BJ (cell line): ENCODE measurements at regions not wholly inside any gene's neighbourhood (a gene's known extent, or its start where the extent isn't known, plus 50 kb on each side); places are given as distances from the start of the nearest gene placed in this dataset.

ENCODE experiments used
- CTCF ChIA-PET: fragments of 350-600 bp; formaldehyde crosslinking; extraction: SDS; loops from one replicate; lab custom pipeline; 2021; ENCODE audit warnings: antibody characterized with exemption, inconsistent platforms; lab: Yijun Ruan, JAX
- POLR2A ChIA-PET: fragments of 300-600 bp; sonication (Branson Sonifier 250); formaldehyde crosslinking; extraction: SDS; loops from one replicate; lab custom pipeline; 2021; ENCODE audit warnings: antibody characterized with exemption; lab: Charles Lee
- DNase-seq: peaks from one replicate; pipeline ENCODE4 v3.0.0-alpha.2; 2011; ENCODE audit warnings: low read depth
- H3K27me3 ChIP-seq: 2 replicates; pipeline ENCODE4 v1.6.0; 2011; ENCODE audit warnings: low read length; ENCODE audit not compliant: control insufficient read depth, insufficient read depth
- H3K36me3 ChIP-seq: 2 replicates; pipeline ENCODE4 v1.5.1; 2011; ENCODE audit warnings: low read length; ENCODE audit not compliant: control insufficient read depth, insufficient read depth
- H3K4me3 ChIP-seq: 2 replicates; pipeline ENCODE4 v1.5.1; 2011; ENCODE audit warnings: low read depth, mild to moderate bottlenecking, control low read depth, low read length
- TF ChIP-seq, protein P1 (sequence below): IDR thresholded peaks from 2 replicates; pipeline ENCODE4 v1.5.1; 2011; ENCODE audit warnings: low read depth, mild to moderate bottlenecking, control low read depth, inconsistent platforms, low read length, moderate library complexity; ENCODE audit not compliant: insufficient read depth

DNA sequence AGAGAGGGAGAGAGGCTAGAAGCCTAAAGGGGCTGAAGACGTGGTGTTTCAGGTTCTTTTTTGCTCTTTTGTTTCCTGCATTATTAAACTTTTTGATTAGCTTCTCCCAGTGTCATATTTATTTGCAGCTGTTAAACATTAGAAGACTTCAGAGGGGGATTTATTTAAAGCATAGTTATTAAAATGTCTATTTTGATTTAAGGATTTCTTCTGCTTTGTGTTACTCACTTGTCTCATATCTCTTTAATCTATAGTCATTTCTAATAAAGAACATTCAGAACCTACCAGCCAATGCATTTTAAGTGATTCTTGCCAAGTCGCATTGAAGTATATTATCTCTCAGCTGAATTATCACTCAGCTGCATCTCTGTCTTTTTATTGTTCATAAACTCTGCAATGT, 152.0 kb upstream of the DYRK2 start:
- Histone ChIP-seq H3K4me3 (no peak overlapping the region), H3K27me3 (peaks cover 1% of the 10 kb centered on the region; the same call in 1 of the 2 replicates), H3K36me3 (no peaks in the 10 kb centered on the region)
- TF ChIP-seq, protein P1, sequence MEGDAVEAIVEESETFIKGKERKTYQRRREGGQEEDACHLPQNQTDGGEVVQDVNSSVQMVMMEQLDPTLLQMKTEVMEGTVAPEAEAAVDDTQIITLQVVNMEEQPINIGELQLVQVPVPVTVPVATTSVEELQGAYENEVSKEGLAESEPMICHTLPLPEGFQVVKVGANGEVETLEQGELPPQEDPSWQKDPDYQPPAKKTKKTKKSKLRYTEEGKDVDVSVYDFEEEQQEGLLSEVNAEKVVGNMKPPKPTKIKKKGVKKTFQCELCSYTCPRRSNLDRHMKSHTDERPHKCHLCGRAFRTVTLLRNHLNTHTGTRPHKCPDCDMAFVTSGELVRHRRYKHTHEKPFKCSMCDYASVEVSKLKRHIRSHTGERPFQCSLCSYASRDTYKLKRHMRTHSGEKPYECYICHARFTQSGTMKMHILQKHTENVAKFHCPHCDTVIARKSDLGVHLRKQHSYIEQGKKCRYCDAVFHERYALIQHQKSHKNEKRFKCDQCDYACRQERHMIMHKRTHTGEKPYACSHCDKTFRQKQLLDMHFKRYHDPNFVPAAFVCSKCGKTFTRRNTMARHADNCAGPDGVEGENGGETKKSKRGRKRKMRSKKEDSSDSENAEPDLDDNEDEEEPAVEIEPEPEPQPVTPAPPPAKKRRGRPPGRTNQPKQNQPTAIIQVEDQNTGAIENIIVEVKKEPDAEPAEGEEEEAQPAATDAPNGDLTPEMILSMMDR: no peak
- CTCF ChIA-PET: interaction anchor here (0.6 to 1.5 kb wide), 3 partner anchors 8 to 17 kb away, joined by 3 to 6 read pairs (median 3); no protein-coding TSS in a partner anchor
- POLR2A ChIA-PET: no interaction called here
- no peak for DNase-seq

DNA sequence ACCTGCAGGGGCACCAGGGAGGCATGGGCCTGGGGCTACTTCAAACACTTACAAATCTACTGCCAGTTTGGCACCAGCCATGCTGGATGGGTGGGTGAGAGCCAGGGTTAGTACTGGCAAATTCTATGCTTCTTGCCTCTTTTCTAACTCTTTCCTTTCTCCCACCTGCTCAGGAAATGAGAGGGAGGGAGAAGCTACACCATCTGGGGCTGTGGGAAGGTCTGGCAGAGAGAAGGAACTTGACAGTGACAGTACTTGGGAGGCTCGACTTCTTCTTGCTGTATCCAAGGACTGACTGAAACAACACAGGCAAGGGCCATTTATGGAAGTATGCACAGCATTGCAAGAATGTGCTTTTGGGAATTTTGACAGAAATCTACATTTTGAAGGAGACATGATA, 149.6 kb upstream of the DYRK2 start:
- ChIA-PET POLR2A (no interaction called here), CTCF (interaction anchor here (1.8 kb wide), 1 partner anchor 13 kb away, joined by 3 read pairs; no protein-coding TSS in a partner anchor)
- Histone ChIP-seq H3K27me3 (peaks cover 1% of the 10 kb centered on the region; the same call in 1 of the 2 replicates), H3K36me3 (no peaks in the 10 kb centered on the region), H3K4me3 (no peak overlapping the region)
- TF ChIP-seq, protein P1: no peak
- DNase-seq: no peak

DNA sequence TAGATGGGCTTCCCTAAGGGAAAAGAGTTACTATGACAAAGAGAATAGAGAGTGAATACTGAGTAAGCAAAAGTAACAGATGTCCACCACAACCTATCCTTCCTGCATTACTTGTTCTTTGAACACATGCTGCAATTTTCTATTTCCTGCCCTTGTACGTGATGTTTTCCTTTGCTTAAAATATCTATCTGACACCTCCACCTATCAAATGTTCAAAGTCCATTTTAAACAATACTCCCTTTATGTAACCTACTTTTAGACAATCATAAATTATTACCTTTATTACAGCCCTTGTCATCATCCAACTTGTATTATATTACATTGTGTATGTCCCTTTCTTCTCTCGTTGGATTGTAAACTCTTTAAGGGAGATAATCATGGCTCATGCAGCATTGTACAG, 147.2 kb upstream of the DYRK2 start:
- DNase-seq: no peak
- CTCF ChIA-PET: no interaction called here
- POLR2A ChIA-PET: no interaction called here
- Histone ChIP-seq H3K4me3 (no peak overlapping the region), H3K27me3 (peaks cover 1% of the 10 kb centered on the region), H3K36me3 (no peaks in the 10 kb centered on the region)
- TF ChIP-seq, protein P1: no peak

DNA sequence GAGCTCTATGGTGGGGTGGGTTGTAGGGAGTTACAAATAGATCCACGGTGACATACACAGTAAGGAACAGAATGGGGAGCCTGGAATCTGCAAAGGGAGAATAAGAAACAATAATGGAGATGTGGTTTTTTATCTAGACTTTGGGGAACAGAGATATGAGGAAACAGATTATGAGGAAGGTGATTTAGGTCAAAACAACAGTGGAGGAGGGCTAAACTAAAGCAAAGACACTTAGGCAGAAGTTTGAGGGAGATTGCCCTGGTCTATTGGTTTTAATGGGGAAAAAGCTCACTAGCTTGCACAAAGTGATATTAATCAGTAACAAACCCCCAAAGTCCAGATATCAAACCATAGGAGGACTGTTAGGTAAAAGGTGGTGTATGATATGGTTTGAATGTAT, 144.5 kb upstream of the DYRK2 start:
- Histone ChIP-seq H3K4me3 (no peak overlapping the region), H3K27me3 (no peaks in the 10 kb centered on the region; the same call in none of the 2 replicates), H3K36me3 (no peaks in the 10 kb centered on the region)
- no peak for DNase-seq
- CTCF ChIA-PET: interaction anchor here (0.7 kb wide), 1 partner anchor 8 kb away, joined by 3 read pairs; no protein-coding TSS in a partner anchor
- POLR2A ChIA-PET: no interaction called here
- TF ChIP-seq, protein P1: no peak

DNA sequence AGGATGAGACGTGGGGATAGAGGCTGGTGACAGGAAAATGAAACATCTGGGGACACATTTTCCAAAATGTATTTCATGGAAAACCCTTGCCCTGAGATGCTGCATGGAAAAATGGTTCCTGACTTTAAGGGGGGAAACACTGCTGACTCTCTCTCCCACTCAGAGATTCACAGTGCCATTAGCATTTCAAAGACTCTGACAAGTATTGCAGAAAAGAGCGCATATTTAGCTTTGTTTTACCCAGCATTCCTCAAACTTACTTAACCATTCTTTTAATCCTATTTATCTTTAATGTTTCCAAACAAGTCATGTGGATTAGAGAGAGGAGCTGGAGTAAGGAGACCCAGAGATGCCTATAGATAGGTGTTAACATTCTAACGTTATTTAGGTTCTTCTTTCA, 141.8 kb upstream of the DYRK2 start:
- Histone ChIP-seq H3K4me3 (no peak overlapping the region), H3K36me3 (no peaks in the 10 kb centered on the region), H3K27me3 (no peaks in the 10 kb centered on the region; the same call in 1 of the 2 replicates)
- no peak for DNase-seq
- ChIA-PET POLR2A (no interaction called here), CTCF (interaction anchor here (1.6 kb wide), 1 partner anchor 20 kb away, joined by 3 read pairs; no protein-coding TSS in a partner anchor)
- TF ChIP-seq, protein P1: no peak
